ENCODE measurements at regions not wholly inside any gene's neighbourhood (a gene's known extent, or its start where the extent isn't known, plus 50 kb on each side); places are given as distances from the start of the nearest gene placed in this dataset.
"Not testable (repeated sequence)": the region's sequence is repeated elsewhere in the genome, so short reads cannot be mapped to it uniquely, and the experiment has no call there.

GRCh38 chrX:9271789-9272525 is 192.9 kb upstream of the TBL1X start:
- no peak for DNase-seq

- DNase-seq, result no peak
Observed at GRCh38 chrX:9273744-9274143, 191.1 kb upstream of the TBL1X start.

GRCh38 chrX:9278475-9279233 is 186.2 kb upstream of the TBL1X start:
- no peak for DNase-seq

- DNase-seq, result peak; percentile 61
Observed at GRCh38 chrX:9279234-9279544, 185.7 kb upstream of the TBL1X start.

GRCh38 chrX:9280831-9281230 is 184.0 kb upstream of the TBL1X start:
- DNase-seq, result no peak

- DNase-seq, result no peak
Observed at GRCh38 chrX:9282325-9282724, 182.5 kb upstream of the TBL1X start.

GRCh38 chrX:9285342-9285771 is 179.5 kb upstream of the TBL1X start:
- no peak for DNase-seq

GRCh38 chrX:9286234-9286633 is 178.6 kb upstream of the TBL1X start:
- no peak for DNase-seq

GRCh38 chrX:9291629-9292028 is 173.2 kb upstream of the TBL1X start:
- no peak for DNase-seq

GRCh38 chrX:9293051-9293496 is 171.8 kb upstream of the TBL1X start:
- DNase-seq, result no peak

GRCh38 chrX:9293903-9294302 is 171.0 kb upstream of the TBL1X start:
- DNase-seq, result no peak

GRCh38 chrX:9295551-9295950 is 169.3 kb upstream of the TBL1X start:
- no peak for DNase-seq

- DNase-seq, result no peak
Observed at GRCh38 chrX:9298221-9298620, 166.6 kb upstream of the TBL1X start.

GRCh38 chrX:9299681-9300080 is 165.2 kb upstream of the TBL1X start:
- not testable (repeated sequence) for DNase-seq

- DNase-seq, result no peak
Observed at GRCh38 chrX:9301836-9302235, 163.0 kb upstream of the TBL1X start.

GRCh38 chrX:9302381-9302780 is 162.5 kb upstream of the TBL1X start:
- DNase-seq, result no peak

GRCh38 chrX:9308426-9308825 is 156.4 kb upstream of the TBL1X start:
- DNase-seq, result no peak

- no peak for DNase-seq
Observed at GRCh38 chrX:9310616-9311015, 154.2 kb upstream of the TBL1X start.

GRCh38 chrX:9311421-9312160 is 153.3 kb upstream of the TBL1X start:
- no peak for DNase-seq

GRCh38 chrX:9312922-9313867 is 151.7 kb upstream of the TBL1X start:
- DNase-seq, result peak; percentile 51

- no peak for DNase-seq
Observed at GRCh38 chrX:9315086-9315485, 149.8 kb upstream of the TBL1X start.

- no peak for DNase-seq
Observed at GRCh38 chrX:9316096-9316495, 148.8 kb upstream of the TBL1X start.

GRCh38 chrX:9317176-9317575 is 147.7 kb upstream of the TBL1X start:
- no peak for DNase-seq
